CD4-positive, alpha-beta T cell (primary cell): ENCODE measurements at regions not wholly inside any gene's neighbourhood (a gene's known extent, or its start where the extent isn't known, plus 50 kb on each side); places are given as distances from the start of the nearest gene placed in this dataset.

Experiments used
- ATAC-seq: fragments of 200-7000 bp; cut with Tn5 transposase; one replicate; pipeline ENCODE4 v1.10.0; 2022; ENCODE audit warnings: mild to moderate bottlenecking; ENCODE audit not compliant: poor library complexity
- CTCF ChIA-PET: fragments of 350-600 bp; sonication (Branson Sonifier 250); formaldehyde crosslinking; loops from one replicate; lab custom pipeline; 2021; ENCODE audit warnings: antibody characterized with exemption, inconsistent platforms; lab: Charles Lee
- POLR2A ChIA-PET: fragments of 350-600 bp; sonication (Branson Sonifier 250); formaldehyde crosslinking; loops from one replicate; lab custom pipeline; 2021; ENCODE audit warnings: antibody characterized with exemption, inconsistent platforms; lab: Charles Lee
- DNase-seq, 14 experiments: peaks; one replicate each; pipeline ENCODE4 v3.0.0-alpha.2; 2013 to 2020; ENCODE audit warnings: mixed read lengths in 2 of 14
- H3K27ac ChIP-seq, 2 donors: one replicate each; pipeline versions ENCODE4 v1.5.1 to v1.7.0; 2013; ENCODE audit warnings: low read length in 2 of 2, low read depth in 1 of 2, mild to moderate bottlenecking in 1 of 2
- H3K27me3 ChIP-seq, 2 experiments: 1 replicate in 1 of 2; 2 replicates in 1 of 2; pipeline versions ENCODE4 v1.6.1 to v1.7.0; 2013; ENCODE audit warnings: low read length in 2 of 2, control low read depth in 1 of 2, mild to moderate bottlenecking in 1 of 2, moderate library complexity in 1 of 2; ENCODE audit not compliant: insufficient read depth in 2 of 2, control insufficient read depth in 1 of 2
- H3K36me3 ChIP-seq: one replicate; pipeline ENCODE4 v1.6.1; 2013; ENCODE audit warnings: low read length, control low read depth; ENCODE audit not compliant: insufficient read depth
- H3K4me1 ChIP-seq: one replicate; pipeline ENCODE4 v1.6.1; 2013; ENCODE audit warnings: low read length, control low read depth; ENCODE audit not compliant: insufficient read depth
- H3K4me3 ChIP-seq: one replicate; pipeline ENCODE4 v1.5.1; 2013; ENCODE audit warnings: mild to moderate bottlenecking, low read length, moderate library complexity
- H3K9me3 ChIP-seq, 2 experiments: 1 replicate in 1 of 2; 2 replicates in 1 of 2; pipeline versions ENCODE4 v1.6.1 to v1.7.0; 2013; ENCODE audit warnings: low read length in 2 of 2, mild to moderate bottlenecking in 2 of 2, control low read depth in 1 of 2, moderate library complexity in 1 of 2; ENCODE audit not compliant: control insufficient read depth in 1 of 2, insufficient read depth in 1 of 2
- H3K27ac Mint-ChIP-seq: one replicate; pipeline ENCODE4 v1.8.0; 2020; ENCODE audit warnings: mixed read lengths
- H3K27me3 Mint-ChIP-seq: one replicate; pipeline ENCODE4 v1.8.0; 2021; ENCODE audit warnings: mixed read lengths
- H3K36me3 Mint-ChIP-seq: one replicate; pipeline ENCODE4 v1.8.0; 2021; ENCODE audit warnings: low read depth, mixed read lengths
- H3K4me1 Mint-ChIP-seq: one replicate; pipeline ENCODE4 v1.8.0; 2021; ENCODE audit warnings: low read depth, mixed read lengths
- H3K4me3 Mint-ChIP-seq: one replicate; pipeline ENCODE4 v1.8.0; 2020; ENCODE audit warnings: mild to moderate bottlenecking, mixed read lengths
- H3K9me3 Mint-ChIP-seq: one replicate; pipeline ENCODE4 v1.8.0; 2020; ENCODE audit warnings: mixed read lengths
- CTCF ChIP-seq: fragments of 200-600 bp; IDR thresholded peaks from one replicate; pipeline ENCODE4 v1.8.0; 2022; ENCODE audit warnings: antibody characterized with exemption, mild to moderate bottlenecking
- intact Hi-C, 2 experiments: fragments of 100-400 bp; cut with DNase I in 1 of 2; cut with micrococcal nuclease in 1 of 2; formaldehyde crosslinking; loops; one replicate each; pipeline versions ENCODE4 v1.15.1 to v1.9.0; 2023 to 2025; cut with DNase I, micrococcal nuclease

DNA sequence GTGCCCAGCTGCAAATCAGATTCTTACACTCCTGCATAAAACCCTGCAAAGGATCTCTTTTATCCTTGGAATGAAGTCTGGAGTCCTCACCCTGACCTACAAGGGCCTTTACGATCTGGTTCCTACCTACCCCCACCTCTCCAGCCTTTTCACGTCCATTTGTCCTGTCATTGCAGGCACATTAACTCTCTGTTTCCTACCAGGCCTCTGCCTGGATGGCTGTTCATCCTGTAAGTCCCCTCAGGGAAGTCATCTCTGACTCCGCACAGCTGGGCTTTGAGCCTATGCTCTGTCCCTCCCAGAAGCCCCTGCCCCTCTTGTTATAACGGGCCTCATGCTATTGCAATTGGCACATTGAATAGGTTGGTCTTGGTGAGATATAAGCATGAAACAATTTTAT, 96.8 kb upstream of the USP24 start:
- Histone ChIP-seq H3K9me3 (no peaks in the 10 kb centered on the region), H3K4me3 (no peak overlapping the region), H3K27ac (no peak overlapping the region), H3K27me3 (no peaks in the 10 kb centered on the region), H3K36me3 (no peaks in the 10 kb centered on the region), H3K4me1 (no peaks in the 10 kb centered on the region)
- no peak for ATAC-seq
- CTCF ChIA-PET, result no interaction called here
- POLR2A ChIA-PET, result no interaction called here
- H3K36me3 Mint-ChIP-seq, result no peaks in the 10 kb centered on the region
- DNase-seq, result no peak
- no peaks in the 10 kb centered on the region for H3K27me3 Mint-ChIP-seq
- no peaks in the 10 kb centered on the region for H3K4me1 Mint-ChIP-seq
- intact Hi-C loops, result no loop called here
- no peak overlapping the region for H3K4me3 Mint-ChIP-seq
- H3K27ac Mint-ChIP-seq, result no peak overlapping the region
- no peak for TF ChIP-seq CTCF
- H3K9me3 Mint-ChIP-seq, result no peaks in the 10 kb centered on the region

DNA sequence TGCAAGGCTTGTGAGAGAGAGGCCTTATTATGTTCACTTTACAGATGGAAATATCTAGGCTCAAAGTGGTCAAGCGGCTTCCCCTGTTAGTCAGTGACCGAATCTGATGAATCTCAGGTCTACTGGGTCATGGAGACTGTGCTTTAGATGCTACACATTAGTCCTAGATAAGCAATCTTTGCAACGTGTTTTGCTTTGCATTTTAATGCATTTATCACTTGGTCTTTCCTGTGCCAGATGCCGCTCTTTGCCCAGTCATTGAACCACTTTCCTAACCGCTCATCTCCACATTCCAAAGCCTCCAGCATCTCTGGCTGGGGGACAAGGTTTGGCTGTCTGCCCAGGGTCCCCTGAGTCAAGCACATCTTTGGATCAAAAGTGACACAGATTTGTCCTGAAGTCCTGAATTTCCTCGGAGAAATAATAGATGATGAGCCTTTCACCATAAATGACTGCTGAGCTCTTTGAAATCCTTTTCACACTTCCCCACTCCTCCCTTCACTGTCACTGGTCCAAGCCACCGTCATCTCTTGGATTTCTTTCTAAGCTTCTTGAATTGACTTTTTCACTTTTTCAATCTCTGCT, 96.0 kb upstream of the USP24 start:
- Mint-ChIP-seq H3K27ac (no peak overlapping the region), H3K9me3 (no peaks in the 10 kb centered on the region), H3K4me1 (no peaks in the 10 kb centered on the region), H3K4me3 (no peak overlapping the region), H3K27me3 (no peaks in the 10 kb centered on the region), H3K36me3 (no peaks in the 10 kb centered on the region)
- H3K36me3 ChIP-seq, result no peaks in the 10 kb centered on the region
- no peaks in the 10 kb centered on the region for H3K4me1 ChIP-seq
- intact Hi-C loops, result no loop called here
- H3K4me3 ChIP-seq, result no peak overlapping the region
- no peak for TF ChIP-seq CTCF
- DNase-seq, result no peak
- ATAC-seq, result no peak
- ChIA-PET POLR2A (no interaction called here), CTCF (no interaction called here)
- H3K27me3 ChIP-seq, result no peaks in the 10 kb centered on the region
- H3K9me3 ChIP-seq, result no peaks in the 10 kb centered on the region
- no peak overlapping the region for H3K27ac ChIP-seq

GRCh38 chr1:55310505-55310971, 95.4 kb upstream of the USP24 start:
- Histone ChIP-seq H3K4me1 (no peaks in the 10 kb centered on the region), H3K27ac (no peak overlapping the region), H3K9me3 (no peaks in the 10 kb centered on the region), H3K36me3 (no peaks in the 10 kb centered on the region), H3K4me3 (no peak overlapping the region), H3K27me3 (no peaks in the 10 kb centered on the region)
- no peak overlapping the region for H3K4me3 Mint-ChIP-seq
- no peaks in the 10 kb centered on the region for H3K9me3 Mint-ChIP-seq
- no peak overlapping the region for H3K27ac Mint-ChIP-seq
- DNase-seq, result no peak
- H3K36me3 Mint-ChIP-seq, result no peaks in the 10 kb centered on the region
- no peaks in the 10 kb centered on the region for H3K27me3 Mint-ChIP-seq
- POLR2A ChIA-PET, result no interaction called here
- H3K4me1 Mint-ChIP-seq, result no peaks in the 10 kb centered on the region
- ATAC-seq, result no peak
- CTCF ChIA-PET, result no interaction called here
- intact Hi-C loops, result no loop called here
- no peak for TF ChIP-seq CTCF
